Epithelial cell of esophagus (primary cell): ENCODE measurements at regions not wholly inside any gene's neighbourhood (a gene's known extent, or its start where the extent isn't known, plus 50 kb on each side); places are given as distances from the start of the nearest gene placed in this dataset.

Experiments used
- DNase-seq: peaks from one replicate; pipeline ENCODE4 v3.0.0; 2010; ENCODE audit warnings: low read depth
- H3K4me3 ChIP-seq: 2 replicates; pipeline ENCODE4 v1.5.1; 2011; ENCODE audit warnings: mild to moderate bottlenecking, low read length, control low read depth
- CTCF ChIP-seq: IDR thresholded peaks from 2 replicates; pipeline ENCODE4 v1.5.1; 2011; ENCODE audit warnings: low read depth, mild to moderate bottlenecking, low read length, control low read depth, inconsistent platforms; ENCODE audit not compliant: insufficient read depth; ENCODE audit errors: missing control alignments

- H3K4me3 ChIP-seq, result no peak overlapping the region
- DNase-seq, result no peak
- no peak for TF ChIP-seq CTCF
These were observed 320.0 kb downstream of the CHRM3 start for GRCh38 chr1:239706245-239706892.

- no peak for TF ChIP-seq CTCF
- no peak overlapping the region for H3K4me3 ChIP-seq
- DNase-seq, result no peak
These were observed 321.2 kb downstream of the CHRM3 start for GRCh38 chr1:239707615-239708014.

GRCh38 chr1:239708622-239709021 is 322.3 kb downstream of the CHRM3 start:
- no peak for TF ChIP-seq CTCF
- no peak overlapping the region for H3K4me3 ChIP-seq
- no peak for DNase-seq

- DNase-seq, result no peak
- H3K4me3 ChIP-seq, result no peak overlapping the region
- no peak for TF ChIP-seq CTCF
These were observed 325.4 kb downstream of the CHRM3 start for GRCh38 chr1:239711768-239712167.

GRCh38 chr1:239717097-239717917 is 330.9 kb downstream of the CHRM3 start:
- no peak for DNase-seq
- H3K4me3 ChIP-seq, result no peak overlapping the region
- TF ChIP-seq CTCF, result no peak

- no peak overlapping the region for H3K4me3 ChIP-seq
- no peak for DNase-seq
- no peak for TF ChIP-seq CTCF
These were observed 331.5 kb downstream of the CHRM3 start for GRCh38 chr1:239717918-239718184.

GRCh38 chr1:239718571-239718970 is 332.2 kb downstream of the CHRM3 start:
- no peak for DNase-seq
- TF ChIP-seq CTCF, result no peak
- no peak overlapping the region for H3K4me3 ChIP-seq
